H1 (cell line): ENCODE measurements at regions not wholly inside any gene's neighbourhood (a gene's known extent, or its start where the extent isn't known, plus 50 kb on each side); places are given as distances from the start of the nearest gene placed in this dataset.
A peak's percentile ranks its signal among the peaks of the same experiment; 100 is the strongest.

ENCODE experiments used
- CTCF ChIA-PET: fragments of 300-600 bp; sonication (Branson Sonifier 250); formaldehyde crosslinking; loops from one replicate; lab custom pipeline; 2021; ENCODE audit not compliant: partially characterized antibody; lab: Charles Lee
- POLR2A ChIA-PET: fragments of 300-600 bp; sonication (Branson Sonifier 250); formaldehyde crosslinking; loops from one replicate; lab custom pipeline; 2021; ENCODE audit warnings: inconsistent platforms; ENCODE audit not compliant: partially characterized antibody; lab: Charles Lee
- DNase-seq, 2 experiments: peaks; one replicate each; pipeline versions ENCODE4 v3.0.0 to v3.0.0-alpha.2; 2010 to 2022; ENCODE audit warnings: low spot score in 2 of 2, low read depth in 1 of 2, mixed read lengths in 1 of 2
- FAIRE-seq: peaks from 2 replicates; lab custom pipeline; 2011; peaks lifted over from hg19 to GRCh38; lab: Jason Lieb, UNC
- H2AFZ ChIP-seq: 2 replicates; pipeline ENCODE4 v1.8.1; 2012; ENCODE audit warnings: low read length, inconsistent platforms
- H2AK5ac ChIP-seq: 2 replicates; pipeline ENCODE4 v1.6.1; 2013; ENCODE audit warnings: low read depth, low read length
- H2BK120ac ChIP-seq: replicated peaks from 2 replicates; pipeline ENCODE3; 2013; ENCODE audit warnings: low read depth, low read length, inconsistent platforms
- H2BK12ac ChIP-seq: 2 replicates; pipeline ENCODE4 v1.6.1; 2013; ENCODE audit warnings: low read depth, low read length
- H2BK15ac ChIP-seq: 2 replicates; pipeline ENCODE4 v1.6.1; 2013; ENCODE audit warnings: low read length
- H2BK20ac ChIP-seq: 2 replicates; pipeline ENCODE4 v1.6.1; 2013; ENCODE audit warnings: low read length
- H2BK5ac ChIP-seq: 2 replicates; pipeline ENCODE4 v1.6.1; 2013; ENCODE audit warnings: low read depth, low read length
- H3K14ac ChIP-seq: 2 replicates; pipeline ENCODE4 v1.6.1; 2013; ENCODE audit warnings: inconsistent platforms; ENCODE audit not compliant: insufficient read length
- H3K18ac ChIP-seq: 2 replicates; pipeline ENCODE4 v1.6.1; 2013; ENCODE audit warnings: low read length; ENCODE audit errors: extremely low read depth
- H3K23ac ChIP-seq: 2 replicates; pipeline ENCODE4 v1.6.1; 2013; ENCODE audit warnings: inconsistent platforms; ENCODE audit not compliant: insufficient read length
- H3K23me2 ChIP-seq: 2 replicates; pipeline ENCODE4 v1.6.1; 2013; ENCODE audit warnings: low read depth, low read length
- H3K27ac ChIP-seq: 2 replicates; pipeline ENCODE4 v1.6.1; 2011; ENCODE audit warnings: low read depth, low read length, inconsistent platforms
- H3K27me3 ChIP-seq, 4 experiments: replicated peaks in 1 of 4; 1 replicate in 1 of 4; 2 replicates in 3 of 4; pipeline versions ENCODE4 v1.6.1 to v1.8.1; 2011 to 2013; ENCODE audit warnings: low read length in 3 of 4, mild to moderate bottlenecking in 3 of 4, inconsistent platforms in 2 of 4, mixed read lengths in 2 of 4, moderate library complexity in 1 of 4; ENCODE audit not compliant: control insufficient read depth in 3 of 4, insufficient read depth in 3 of 4; ENCODE audit errors: extremely low read depth in 1 of 4
- H3K36me3 ChIP-seq, 4 experiments: 2 replicates each; pipeline versions ENCODE4 v1.6.1 to v1.8.1; 2011 to 2013; ENCODE audit warnings: mild to moderate bottlenecking in 4 of 4, low read length in 3 of 4, moderate library complexity in 2 of 4, control low read depth in 1 of 4, inconsistent platforms in 1 of 4; ENCODE audit not compliant: insufficient read depth in 4 of 4, control insufficient read depth in 2 of 4
- H3K4ac ChIP-seq: replicated peaks from 2 replicates; pipeline ENCODE3; 2013; ENCODE audit warnings: low read length, low read depth, mixed read lengths, inconsistent platforms; ENCODE audit not compliant: insufficient read length
- H3K4me1 ChIP-seq, 4 experiments: replicated peaks in 1 of 4; 1 replicate in 1 of 4; 2 replicates in 3 of 4; pipeline versions ENCODE4 v1.6.1 to v1.8.1; 2011 to 2013; ENCODE audit warnings: low read length in 3 of 4, inconsistent platforms in 2 of 4, mixed read lengths in 1 of 4; ENCODE audit not compliant: insufficient read depth in 4 of 4, control insufficient read depth in 3 of 4
- H3K4me2 ChIP-seq, 2 experiments: 2 replicates each; pipeline versions ENCODE4 v1.6.1 to v1.8.1; 2011 to 2013; ENCODE audit warnings: low read depth in 2 of 2, low read length in 2 of 2, control low read depth in 1 of 2, inconsistent platforms in 1 of 2, mild to moderate bottlenecking in 1 of 2; ENCODE audit not compliant: insufficient read depth in 1 of 2
- H3K4me3 ChIP-seq, 4 experiments: fragments of 200-600, 300-600 bp in 1 of 4; sonication (generic), shearing (Covaris generic), sonication (Bioruptor Twin) in 1 of 4; 2 replicates each; pipeline versions ENCODE4 v1.5.1 to v1.8.1; 2011 to 2016; ENCODE audit warnings: low read length in 4 of 4, low read depth in 3 of 4, control low read depth in 2 of 4, inconsistent platforms in 2 of 4, mild to moderate bottlenecking in 2 of 4, mixed read lengths in 1 of 4, moderate library complexity in 1 of 4; ENCODE audit not compliant: insufficient read depth in 2 of 4; ENCODE audit errors: extremely low read depth in 1 of 4
- H3K56ac ChIP-seq: replicated peaks from 2 replicates; pipeline ENCODE3; 2013; ENCODE audit warnings: low read depth, mild to moderate bottlenecking, mixed read lengths, low read length, inconsistent platforms; ENCODE audit not compliant: insufficient read length
- H3K79me1 ChIP-seq: 2 replicates; pipeline ENCODE4 v1.6.1; 2013; ENCODE audit warnings: low read depth, low read length, control low read depth
- H3K79me2 ChIP-seq, 2 experiments: 2 replicates each; pipeline versions ENCODE4 v1.6.1 to v1.8.1; 2012 to 2013; ENCODE audit warnings: low read length in 2 of 2, mild to moderate bottlenecking in 2 of 2, inconsistent platforms in 1 of 2; ENCODE audit not compliant: insufficient read depth in 2 of 2, control insufficient read depth in 1 of 2
- H3K9ac ChIP-seq, 4 experiments: replicated peaks in 1 of 4; 1 replicate in 1 of 4; 2 replicates in 3 of 4; pipeline versions ENCODE4 v1.6.1 to v1.8.1; 2011 to 2013; ENCODE audit warnings: low read depth in 3 of 4, low read length in 3 of 4, control low read depth in 2 of 4, mild to moderate bottlenecking in 2 of 4, moderate library complexity in 2 of 4, inconsistent platforms in 1 of 4; ENCODE audit errors: extremely low read depth in 1 of 4
- H3K9me3 ChIP-seq, 2 experiments: 2 replicates each; pipeline versions ENCODE4 v1.6.1 to v1.8.1; 2012 to 2013; ENCODE audit warnings: mild to moderate bottlenecking in 2 of 2, moderate library complexity in 2 of 2, control low read depth in 1 of 2, inconsistent platforms in 1 of 2, low read depth in 1 of 2, low read length in 1 of 2, mixed read lengths in 1 of 2; ENCODE audit not compliant: insufficient read depth in 2 of 2
- H4K20me1 ChIP-seq, 2 experiments: replicated peaks in 1 of 2; 2 replicates each; pipeline versions ENCODE3 to v1.8.1; 2011 to 2013; ENCODE audit warnings: inconsistent platforms in 2 of 2, low read length in 2 of 2, mild to moderate bottlenecking in 1 of 2; ENCODE audit not compliant: insufficient read depth in 2 of 2, control insufficient read depth in 1 of 2
- H4K5ac ChIP-seq: 2 replicates; pipeline ENCODE4 v1.6.1; 2013; ENCODE audit warnings: low read length, low read depth, mixed read lengths, inconsistent platforms; ENCODE audit not compliant: insufficient read length
- H4K8ac ChIP-seq: 2 replicates; pipeline ENCODE4 v1.8.0; 2013; ENCODE audit warnings: mild to moderate bottlenecking, moderate library complexity, low read length, inconsistent platforms; ENCODE audit not compliant: insufficient read depth; ENCODE audit errors: extremely low read depth
- H4K91ac ChIP-seq: replicated peaks from 2 replicates; pipeline ENCODE3; 2013; ENCODE audit warnings: low read length, mixed read lengths, inconsistent platforms; ENCODE audit not compliant: insufficient read length
- ATF2 ChIP-seq: IDR thresholded peaks from 2 replicates; pipeline ENCODE4 v1.6.1; 2012; ENCODE audit warnings: low read length, inconsistent platforms
- BCL11A ChIP-seq, 2 experiments: IDR thresholded peaks; one replicate each; pipeline ENCODE4 v1.6.1; 2011; ENCODE audit warnings: low read depth in 2 of 2, low read length in 2 of 2, mild to moderate bottlenecking in 2 of 2
- CBX8 ChIP-seq: fragments of 300-800, 300-1000 bp; sonication (generic); IDR thresholded peaks from 2 replicates; pipeline ENCODE4 v1.7.1; 2016; ENCODE audit warnings: low read depth, low read length, borderline replicate concordance
- KDM1A ChIP-seq: fragments of 200-600, 300-600 bp; sonication (generic); IDR thresholded peaks from 2 replicates; pipeline ENCODE4 v1.7.1; 2016; ENCODE audit warnings: mild to moderate bottlenecking, low read length, borderline replicate concordance
- TCF12 ChIP-seq: IDR thresholded peaks from 2 replicates; pipeline ENCODE4 v1.6.1; 2011; ENCODE audit warnings: low read depth, mild to moderate bottlenecking, low read length
- YY1 ChIP-seq: IDR thresholded peaks from 2 replicates; pipeline ENCODE4 v1.6.1; 2011; ENCODE audit warnings: low read depth, mild to moderate bottlenecking, low read length
- WGBS, 2 experiments: shearing (Covaris generic) in 1 of 2; methylation state at CpG; one replicate each; pipeline versions ENCODE4 v1.1.6 to v1.1.7; 2013 to 2015; ENCODE audit warnings: low lambda C conversion rate in 2 of 2, mixed read lengths in 2 of 2, inconsistent platforms in 1 of 2, low coverage in 1 of 2, missing lambda C conversion rate in 1 of 2; ENCODE audit not compliant: insufficient replicate concordance in 2 of 2, insufficient coverage in 1 of 2, insufficient read length in 1 of 2; ENCODE audit errors: extremely low coverage in 1 of 2, missing lambda C conversion rate in 1 of 2; 5-methylcytosine and 5-hydroxymethylcytosine counted together

GRCh38 chr5:26003966-26004365, 1034.4 kb downstream of the CDH9 start:
- H2BK12ac ChIP-seq = no peak overlapping the region
- no peaks in the 10 kb centered on the region for H3K23me2 ChIP-seq
- no peak overlapping the region for H2AK5ac ChIP-seq
- H3K14ac ChIP-seq = no peak overlapping the region
- H3K18ac ChIP-seq = no peak overlapping the region
- no peak overlapping the region for H3K4me3 ChIP-seq
- no peak overlapping the region for H3K27ac ChIP-seq
- H4K5ac ChIP-seq = no peak overlapping the region
- FAIRE-seq (no peak), DNase-seq (no peak)
- TF ChIP-seq KDM1A (no peak), TCF12 (no peak), YY1 (no peak), BCL11A (IDR thresholded peaks at IDR 0.05; ENCODE audit: low read depth in 2 of 2, low read length in 2 of 2) (no peak), ATF2 (no peak), CBX8 (no peak)
- H2BK120ac ChIP-seq = no peak overlapping the region
- no peaks in the 10 kb centered on the region for H3K79me2 ChIP-seq
- no peak overlapping the region for H2BK20ac ChIP-seq
- H3K4ac ChIP-seq = no peak overlapping the region
- POLR2A ChIA-PET = no interaction called here
- no peaks in the 10 kb centered on the region for H4K20me1 ChIP-seq
- H2AFZ ChIP-seq = peak overlapping the region; percentile 12; the same call in 1 of the 2 replicates
- CTCF ChIA-PET = interaction anchor here (0.6 kb wide), 1 partner anchor 123 kb away, joined by 3 read pairs; no protein-coding TSS in a partner anchor
- no peaks in the 10 kb centered on the region for H3K27me3 ChIP-seq
- H2BK5ac ChIP-seq = no peak overlapping the region
- H3K4me2 ChIP-seq = no peak overlapping the region
- no peaks in the 10 kb centered on the region for H3K4me1 ChIP-seq
- no peaks in the 10 kb centered on the region for H3K79me1 ChIP-seq
- H3K56ac ChIP-seq = no peak overlapping the region
- H4K91ac ChIP-seq = no peak overlapping the region
- H3K36me3 ChIP-seq = no peaks in the 10 kb centered on the region
- no peak overlapping the region for H2BK15ac ChIP-seq
- no peak overlapping the region for H3K9ac ChIP-seq
- no peaks in the 10 kb centered on the region for H3K9me3 ChIP-seq
- no peak overlapping the region for H4K8ac ChIP-seq
- H3K23ac ChIP-seq = no peak overlapping the region
- WGBS, 2 experiments = 89% methylated on average over 3 of the region's 3 CpGs; no CpG with 5 or more reads in 1 of the 2 experiments
